NB4 (cell line): ENCODE measurements at regions not wholly inside any gene's neighbourhood (a gene's known extent, or its start where the extent isn't known, plus 50 kb on each side); places are given as distances from the start of the nearest gene placed in this dataset.

Source experiments
- CTCF ChIP-seq: IDR thresholded peaks from one replicate; pipeline ENCODE4 v1.5.1; 2012; ENCODE audit warnings: low read depth, low read length
- TF ChIP-seq, protein P1 (sequence below): IDR thresholded peaks from 2 replicates; pipeline ENCODE4 v1.6.1; 2011; ENCODE audit warnings: low read depth, low read length

DNA sequence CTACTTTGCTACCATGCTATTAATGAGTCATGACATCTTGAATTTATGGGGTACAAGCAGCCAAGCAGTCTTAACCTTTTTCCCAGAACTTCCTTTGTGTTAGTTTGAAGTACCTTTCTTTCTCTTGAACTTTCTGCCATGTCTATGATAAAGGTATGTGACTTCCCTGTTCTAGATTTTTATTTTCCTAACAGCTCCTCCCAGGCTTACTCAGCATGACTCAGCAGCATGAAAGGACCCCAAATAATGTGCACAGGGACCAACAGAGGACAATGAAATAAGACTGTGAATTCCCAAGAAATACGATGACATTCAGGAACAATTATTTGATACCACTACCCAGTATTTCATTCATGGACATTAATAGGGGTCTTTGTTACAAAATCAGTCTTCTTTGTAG lies 60.0 kb downstream of the TTC6 start:
- no peak for TF ChIP-seq CTCF
- TF ChIP-seq, protein P1, sequence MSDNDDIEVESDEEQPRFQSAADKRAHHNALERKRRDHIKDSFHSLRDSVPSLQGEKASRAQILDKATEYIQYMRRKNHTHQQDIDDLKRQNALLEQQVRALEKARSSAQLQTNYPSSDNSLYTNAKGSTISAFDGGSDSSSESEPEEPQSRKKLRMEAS: no peak
